AG04449 (cell line): ENCODE measurements at regions not wholly inside any gene's neighbourhood (a gene's known extent, or its start where the extent isn't known, plus 50 kb on each side); places are given as distances from the start of the nearest gene placed in this dataset.

Experiments
- CTCF ChIA-PET: fragments of 350-600 bp; formaldehyde crosslinking; extraction: SDS; loops from one replicate; lab custom pipeline; 2021; ENCODE audit warnings: antibody characterized with exemption; lab: Yijun Ruan, JAX
- POLR2A ChIA-PET: fragments of 400-600, 350-600 bp; formaldehyde crosslinking; extraction: SDS; loops from one replicate; lab custom pipeline; 2020; ENCODE audit warnings: antibody characterized with exemption, inconsistent platforms; lab: Yijun Ruan, JAX
- DNase-seq: peaks from one replicate; pipeline ENCODE4 v3.0.0-alpha.2; 2010; ENCODE audit warnings: low read depth, low spot score
- H3K4me3 ChIP-seq: 2 replicates; pipeline ENCODE4 v1.5.1; 2011; ENCODE audit warnings: low read depth, mild to moderate bottlenecking, control low read depth, low read length
- CTCF ChIP-seq: IDR thresholded peaks from one replicate; pipeline ENCODE4 v1.5.1; 2011; ENCODE audit warnings: mild to moderate bottlenecking, moderate library complexity, low read length, control low read depth, inconsistent platforms; ENCODE audit not compliant: insufficient read depth; ENCODE audit errors: missing control alignments

GRCh38 chr14:34224221-34224620 lies 237.8 kb downstream of the SPTSSA start:
- no peak overlapping the region for H3K4me3 ChIP-seq
- no peak for DNase-seq
- TF ChIP-seq CTCF, result no peak
- CTCF ChIA-PET, result no interaction called here
- POLR2A ChIA-PET, result no interaction called here

- H3K4me3 ChIP-seq, result no peak overlapping the region
- TF ChIP-seq CTCF, result no peak
- DNase-seq, result no peak
- ChIA-PET CTCF (interaction anchor here (0.7 kb wide), 1 partner anchor 383 kb away, joined by 3 read pairs; no protein-coding TSS in a partner anchor), POLR2A (no interaction called here)
Observed at GRCh38 chr14:34223373-34224148, 238.5 kb downstream of the SPTSSA start.

DNA sequence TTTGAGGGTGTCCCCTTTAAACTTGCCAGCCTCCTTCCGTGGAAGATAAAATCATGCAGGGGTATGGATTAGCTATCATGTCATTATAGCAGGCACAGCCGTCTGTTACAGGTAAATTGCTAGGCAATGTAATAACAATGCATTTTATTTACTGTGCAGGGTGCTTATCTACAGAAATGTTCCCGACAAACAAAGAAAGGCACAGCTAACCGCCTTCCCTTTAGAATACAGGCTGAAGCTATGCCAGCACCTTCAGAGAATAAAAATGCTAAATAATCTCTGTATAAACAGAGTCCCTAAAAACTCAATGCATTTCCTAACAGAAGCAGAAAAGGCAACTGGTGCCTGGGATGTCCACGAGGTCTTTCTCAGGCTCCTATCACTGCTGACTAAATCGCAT lies 239.2 kb downstream of the SPTSSA start:
- TF ChIP-seq CTCF, result no peak
- CTCF ChIA-PET, result interaction anchor here (0.7 kb wide), 1 partner anchor 382 kb away, joined by 3 read pairs; no protein-coding TSS in a partner anchor
- H3K4me3 ChIP-seq, result no peak overlapping the region
- POLR2A ChIA-PET, result no interaction called here
- no peak for DNase-seq

DNA sequence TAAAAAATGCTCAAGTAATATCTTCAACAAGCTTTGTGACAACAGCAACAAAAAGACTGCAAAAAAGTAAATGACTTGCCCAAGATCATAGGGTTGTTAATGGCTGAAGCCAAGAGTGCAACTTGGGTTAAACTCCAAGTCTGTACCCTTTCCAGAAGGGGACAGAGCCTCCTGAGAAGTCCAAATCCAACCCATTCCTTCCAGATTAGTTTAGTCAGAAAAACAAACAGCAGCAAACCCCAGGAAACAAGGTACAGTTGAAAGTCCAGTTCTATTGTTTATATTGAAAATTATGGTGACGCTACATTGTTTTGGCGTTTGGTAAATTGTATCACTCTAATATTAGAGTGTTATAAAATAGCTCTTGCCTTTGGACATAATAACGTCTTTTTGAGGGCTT lies 239.9 kb downstream of the SPTSSA start:
- no peak for TF ChIP-seq CTCF
- POLR2A ChIA-PET, result no interaction called here
- DNase-seq, result no peak
- no peak overlapping the region for H3K4me3 ChIP-seq
- CTCF ChIA-PET, result no interaction called here

- H3K4me3 ChIP-seq, result no peak overlapping the region
- TF ChIP-seq CTCF, result no peak
- CTCF ChIA-PET, result no interaction called here
- POLR2A ChIA-PET, result no interaction called here
- no peak for DNase-seq
Observed at GRCh38 chr14:34220921-34221320, 241.1 kb downstream of the SPTSSA start.

GRCh38 chr14:34220378-34220706 lies 241.7 kb downstream of the SPTSSA start:
- CTCF ChIA-PET, result no interaction called here
- TF ChIP-seq CTCF, result no peak
- POLR2A ChIA-PET, result no interaction called here
- no peak overlapping the region for H3K4me3 ChIP-seq
- no peak for DNase-seq
